ENCODE measurements at regions not wholly inside any gene's neighbourhood (a gene's known extent, or its start where the extent isn't known, plus 50 kb on each side); places are given as distances from the start of the nearest gene placed in this dataset.

DNA sequence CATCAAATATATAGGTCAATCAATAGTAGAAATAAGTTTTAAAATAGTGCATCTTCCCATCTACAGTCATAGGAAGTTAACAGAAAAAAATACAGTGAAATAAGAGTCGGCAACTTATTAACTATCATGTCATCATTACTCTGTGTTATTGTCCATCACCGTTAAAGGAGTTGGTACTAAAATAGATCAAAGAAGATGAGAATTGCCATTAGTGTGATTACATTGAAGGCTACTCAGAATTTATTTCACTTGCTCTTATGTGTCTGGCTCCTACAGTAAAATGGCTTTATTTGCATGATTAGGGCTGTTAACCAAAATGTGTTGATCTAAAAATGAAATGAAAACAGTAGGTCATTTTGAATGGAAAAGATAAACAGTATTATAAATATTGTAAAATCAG lies 162.5 kb upstream of the SLITRK1 start:
- DNase-seq (ENCODE audit: low spot score), result no peak

DNA sequence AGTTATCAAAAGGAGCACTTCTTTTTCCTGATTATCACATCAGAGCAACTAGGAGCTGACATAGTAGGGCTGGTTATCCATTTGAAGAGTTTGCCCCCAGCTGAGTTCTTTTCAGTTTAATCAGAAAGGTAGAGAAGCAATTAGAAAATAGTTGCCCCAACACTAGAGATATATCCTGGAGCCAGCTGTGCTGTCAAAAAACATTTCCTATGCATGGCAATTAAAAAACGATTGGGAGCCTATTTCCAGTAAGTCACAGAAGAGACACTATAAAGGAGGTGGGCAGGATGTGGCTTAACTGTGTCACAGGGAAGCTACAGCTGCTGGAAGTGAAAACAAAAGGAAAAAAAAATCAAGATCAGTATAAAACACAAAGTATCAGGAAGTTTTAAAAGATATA lies 155.7 kb upstream of the SLITRK1 start:
- peak; percentile 14 for DNase-seq (ENCODE audit: low spot score)

DNA sequence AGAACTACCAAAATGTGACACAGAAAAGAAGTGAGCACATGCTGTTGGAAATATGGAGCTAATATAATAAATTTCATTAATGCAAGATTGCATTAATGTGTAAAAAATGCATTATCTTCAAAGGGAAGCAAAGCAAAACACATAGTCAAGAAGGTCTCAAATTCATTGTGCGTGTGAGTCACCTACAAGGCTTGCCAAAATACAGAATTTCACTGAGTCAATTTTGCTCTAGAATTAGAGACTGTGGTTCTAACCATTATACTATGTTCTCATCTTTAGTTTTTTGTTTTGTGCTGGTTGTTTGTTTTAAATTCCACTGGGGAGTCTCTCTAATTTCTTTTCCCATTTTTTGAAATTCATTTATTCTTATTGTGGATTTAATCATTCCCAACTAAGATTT lies 149.8 kb upstream of the SLITRK1 start:
- DNase-seq (ENCODE audit: low spot score), result no peak

DNA sequence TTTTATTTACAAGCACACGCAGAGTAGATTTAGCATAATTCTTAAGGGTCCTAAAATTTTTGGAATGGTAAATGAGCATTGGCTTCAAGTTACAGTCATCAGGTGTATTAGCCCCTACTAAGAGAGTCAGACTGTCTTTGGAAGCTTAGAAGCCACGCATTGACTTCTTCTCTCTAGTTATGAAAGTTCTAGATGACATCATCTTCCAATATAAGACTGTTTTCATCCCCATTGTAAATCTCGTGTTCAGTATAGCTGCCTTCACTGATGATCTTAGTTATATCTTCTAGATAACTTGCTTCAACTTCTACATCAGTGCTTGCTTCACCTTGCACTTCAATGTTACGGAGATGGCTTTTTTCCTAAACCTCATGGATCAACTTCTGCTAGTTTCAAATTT lies 148.8 kb upstream of the SLITRK1 start:
- no peak for DNase-seq (ENCODE audit: low spot score)

DNA sequence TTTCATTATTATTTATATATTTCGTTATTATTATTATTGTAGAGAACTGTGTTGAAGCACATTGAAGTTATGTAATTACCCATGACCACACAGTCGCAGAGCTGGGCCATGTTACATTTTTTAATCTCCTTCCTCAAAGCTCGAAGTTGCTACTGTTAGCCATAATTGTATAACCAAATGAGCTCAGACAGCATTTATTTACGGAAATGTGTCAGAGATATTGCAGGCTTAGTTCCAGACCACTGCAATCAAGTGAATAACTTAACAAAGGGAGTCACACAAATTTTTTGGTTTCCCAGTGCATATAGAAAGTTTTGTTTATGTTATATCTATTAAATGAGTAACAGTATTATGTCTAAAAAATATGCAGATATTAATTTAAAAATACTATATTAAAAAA lies 147.1 kb upstream of the SLITRK1 start:
- DNase-seq (ENCODE audit: low spot score), result no peak

DNA sequence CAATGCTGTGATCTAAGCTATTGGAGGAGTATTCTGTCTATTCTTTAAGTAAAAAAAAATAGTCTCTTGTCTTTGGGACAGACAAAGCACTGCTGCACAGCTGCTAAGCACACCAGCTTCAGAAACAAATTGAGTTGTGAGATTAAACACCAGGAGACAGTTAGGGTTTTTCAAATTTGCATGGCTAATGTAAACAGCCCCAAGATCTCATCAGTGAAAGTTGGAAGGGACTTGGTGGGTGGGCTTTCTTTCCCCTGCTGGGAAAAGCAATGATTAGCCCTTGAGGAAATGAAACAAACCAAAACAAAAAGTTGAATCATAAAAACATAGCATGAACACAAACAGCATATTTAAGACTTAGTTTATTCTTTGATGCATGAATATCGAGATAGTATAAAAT lies 143.6 kb upstream of the SLITRK1 start:
- DNase-seq (ENCODE audit: low spot score), result peak; percentile 38

DNA sequence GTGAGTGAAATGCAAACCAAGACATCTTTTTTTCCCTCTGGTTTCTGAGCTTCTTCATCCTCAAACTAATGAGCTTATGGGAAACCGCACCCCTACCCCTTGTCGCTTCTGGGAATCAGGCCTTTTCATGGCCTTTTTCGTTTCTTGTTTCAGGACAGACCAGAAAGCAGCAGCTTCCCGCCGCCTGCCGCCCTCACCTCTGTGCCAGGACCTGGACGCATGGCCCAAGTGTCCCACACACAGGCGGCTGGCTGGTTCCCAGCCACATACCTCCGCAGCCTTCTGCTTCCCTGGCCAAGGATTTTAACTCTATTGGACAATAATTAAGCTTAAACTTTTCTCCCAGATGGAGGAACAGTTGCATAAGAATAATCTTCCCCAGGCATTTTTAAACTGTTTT lies 114.1 kb upstream of the SLITRK1 start:
- DNase-seq (ENCODE audit: low spot score), result no peak

DNA sequence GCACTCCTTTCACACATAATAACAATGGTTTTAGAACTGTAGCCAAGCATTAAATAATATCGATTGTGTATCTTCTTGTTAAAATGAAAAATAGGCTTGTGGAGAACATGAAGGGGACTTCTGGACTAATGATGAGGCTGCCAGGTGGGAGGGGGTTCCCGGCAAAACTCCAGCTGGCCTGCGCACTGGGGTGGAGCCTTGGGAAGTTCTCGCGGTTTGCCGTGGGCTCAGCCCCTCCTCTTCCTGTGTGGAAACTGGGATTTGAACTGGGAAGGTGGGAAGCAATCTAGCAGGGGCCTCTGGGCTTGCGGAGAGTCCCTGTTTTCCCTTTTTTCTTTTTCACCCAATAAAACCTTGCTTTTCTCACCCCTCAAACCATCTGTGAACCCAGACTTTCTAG lies 113.7 kb upstream of the SLITRK1 start:
- DNase-seq (ENCODE audit: low spot score), result no peak

DNA sequence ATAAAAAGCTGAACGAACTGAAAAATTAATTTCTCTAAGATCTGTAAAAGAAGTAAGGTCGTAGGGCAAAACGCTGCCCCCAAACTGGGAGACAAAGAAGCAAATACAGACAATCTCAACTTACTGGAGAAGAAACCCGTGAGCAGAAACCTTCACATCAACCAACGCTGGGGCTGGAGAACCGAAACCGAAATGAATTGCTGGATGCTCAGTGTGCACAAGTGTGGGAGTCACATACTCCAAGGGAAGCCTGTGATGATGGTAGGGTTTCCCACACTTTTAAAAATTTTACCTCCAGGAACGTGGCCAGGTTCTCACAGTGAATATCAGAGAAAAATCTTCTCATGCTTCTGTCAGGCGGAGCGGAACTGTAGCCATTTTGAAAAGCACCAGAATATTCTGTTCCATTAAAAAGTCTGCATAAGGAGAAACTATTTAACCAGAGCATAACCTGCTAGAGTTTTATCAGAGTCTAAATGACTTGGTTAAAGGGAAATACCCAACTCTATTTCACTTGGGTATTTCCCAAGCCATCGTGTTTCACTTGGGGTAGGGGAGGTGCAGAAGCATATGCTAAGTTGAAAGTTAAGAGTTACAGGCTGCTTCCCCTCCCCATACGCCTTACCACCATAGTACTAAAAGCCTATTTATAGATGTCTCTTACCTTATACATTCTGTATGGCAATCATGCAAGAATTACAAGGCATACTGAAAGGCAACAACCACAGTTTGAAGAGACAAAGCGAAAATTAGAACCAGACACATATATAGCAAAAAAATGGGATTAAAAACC lies 110.5 kb upstream of the SLITRK1 start:
- no peak for DNase-seq (ENCODE audit: low spot score)

DNA sequence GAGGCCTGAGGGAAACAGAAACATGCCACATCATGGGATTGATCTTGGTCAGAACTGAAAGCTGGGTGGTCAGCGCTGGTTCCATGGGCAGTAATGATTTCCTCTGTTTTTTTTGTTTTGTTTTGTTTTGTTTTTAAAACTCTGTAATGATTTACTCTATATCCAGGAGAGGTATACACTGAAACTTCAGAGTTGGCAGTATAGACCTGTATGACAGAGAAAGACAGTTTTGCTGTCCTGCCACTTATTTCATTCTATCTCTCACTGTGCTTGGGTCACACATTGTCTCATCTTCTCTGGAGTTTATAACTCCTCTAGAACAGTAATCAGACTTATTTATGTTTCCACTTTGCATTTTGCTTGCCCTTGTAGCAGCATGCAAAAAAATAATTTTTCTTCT lies 105.1 kb upstream of the SLITRK1 start:
- no peak for DNase-seq (ENCODE audit: low spot score)

DNA sequence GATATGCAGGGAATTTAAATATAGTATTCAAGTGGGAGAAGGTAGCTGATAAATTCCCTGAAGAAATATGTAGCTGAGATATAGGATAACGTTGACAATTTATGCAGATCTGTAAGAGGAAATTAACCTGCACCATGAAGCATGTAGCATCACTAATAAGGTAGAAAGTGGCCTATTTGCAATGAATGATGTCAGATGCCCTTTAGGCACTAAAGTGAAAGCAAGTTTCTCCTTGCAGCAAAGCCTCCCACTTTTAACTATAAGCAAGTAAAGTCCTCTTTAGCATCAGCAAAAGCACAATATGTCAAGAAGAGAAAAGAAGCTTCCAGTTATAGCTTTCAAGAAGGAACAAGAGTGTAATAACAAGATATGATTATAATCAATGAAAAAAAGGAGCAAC lies 102.5 kb upstream of the SLITRK1 start:
- DNase-seq (ENCODE audit: low spot score), result no peak

DNA sequence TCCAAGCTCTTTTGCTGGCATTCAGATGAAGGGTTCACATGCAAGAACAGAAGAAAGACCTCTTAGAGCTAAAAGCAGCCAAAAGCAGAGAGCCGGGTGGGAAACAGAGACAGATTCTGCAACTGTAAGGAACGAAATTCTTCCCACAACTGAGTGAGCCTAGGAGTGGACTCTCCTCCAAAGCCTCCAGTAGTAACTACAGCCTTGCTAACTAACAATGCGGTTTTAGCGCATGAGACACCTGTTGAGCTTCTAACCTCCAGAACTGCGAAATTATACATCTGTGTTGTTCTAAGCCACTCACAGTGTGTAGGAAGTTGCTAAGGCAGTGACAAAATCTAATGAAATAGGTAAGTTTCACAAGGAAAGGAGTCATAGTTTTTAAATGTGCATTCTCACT lies 98.1 kb upstream of the SLITRK1 start:
- no peak for DNase-seq (ENCODE audit: low spot score)

DNA sequence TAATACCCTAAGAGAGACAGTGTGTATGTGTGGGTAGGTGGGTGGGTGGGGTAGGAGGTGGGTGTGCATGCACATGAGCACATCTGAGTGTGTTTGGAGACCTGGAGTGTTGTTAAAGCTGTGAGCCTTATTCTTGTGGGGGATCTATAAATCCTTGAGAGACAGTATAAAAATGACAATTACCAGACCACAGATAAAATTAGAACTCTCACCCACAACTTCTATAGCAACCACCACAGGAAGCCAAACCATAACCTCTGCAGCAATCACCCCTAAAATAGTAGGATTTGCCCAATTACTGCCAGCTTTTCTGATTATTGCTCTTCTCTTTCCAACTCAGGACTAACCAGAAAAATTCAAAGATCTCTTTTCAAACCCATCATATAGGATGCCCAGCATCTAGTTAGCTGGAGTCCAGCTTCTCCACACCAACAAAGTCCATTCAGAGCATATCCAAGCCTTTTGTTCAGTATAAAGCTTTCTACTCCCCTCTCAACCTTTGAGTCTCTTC lies 93.4 kb upstream of the SLITRK1 start:
- no peak for DNase-seq (ENCODE audit: low spot score)

DNA sequence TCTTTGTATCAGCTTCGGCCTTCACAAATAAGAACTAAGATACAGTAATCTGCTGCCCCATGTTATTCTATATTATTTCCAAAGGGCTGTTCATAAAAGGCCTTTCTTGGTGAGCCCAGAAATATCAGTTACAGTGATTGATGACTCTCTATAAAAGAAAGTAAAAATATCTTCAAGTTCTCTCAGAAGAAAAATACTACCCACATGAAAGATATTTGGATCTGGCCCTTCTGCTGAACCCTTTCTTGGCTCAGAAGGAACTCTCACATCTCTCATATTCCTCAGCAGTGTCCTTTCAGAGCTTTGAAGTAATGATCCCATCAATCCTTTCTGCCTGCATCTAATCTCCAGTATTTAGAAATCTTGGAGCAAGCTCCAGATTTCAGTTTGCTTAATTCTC lies 76.3 kb upstream of the SLITRK1 start:
- no peak for DNase-seq (ENCODE audit: low spot score)

DNA sequence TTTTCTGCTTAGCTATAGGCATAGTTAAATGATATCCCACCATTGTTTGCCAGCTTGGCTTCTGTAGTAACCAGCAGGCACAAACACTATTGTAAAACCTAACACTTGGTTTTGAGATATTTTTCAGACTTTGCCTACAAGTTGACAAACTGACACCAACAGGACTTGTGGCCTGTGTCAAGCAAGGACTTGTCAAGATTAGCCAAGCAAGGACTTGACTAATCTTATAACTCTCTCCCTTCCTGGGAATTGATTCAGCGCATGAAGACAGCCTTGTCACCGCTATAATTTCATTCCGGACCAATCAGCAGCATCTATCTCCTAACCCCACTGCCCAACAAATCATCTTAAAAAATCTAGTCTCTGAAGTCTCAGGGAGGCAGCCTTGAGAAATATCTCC lies 72.7 kb upstream of the SLITRK1 start:
- DNase-seq (ENCODE audit: low spot score), result no peak

DNA sequence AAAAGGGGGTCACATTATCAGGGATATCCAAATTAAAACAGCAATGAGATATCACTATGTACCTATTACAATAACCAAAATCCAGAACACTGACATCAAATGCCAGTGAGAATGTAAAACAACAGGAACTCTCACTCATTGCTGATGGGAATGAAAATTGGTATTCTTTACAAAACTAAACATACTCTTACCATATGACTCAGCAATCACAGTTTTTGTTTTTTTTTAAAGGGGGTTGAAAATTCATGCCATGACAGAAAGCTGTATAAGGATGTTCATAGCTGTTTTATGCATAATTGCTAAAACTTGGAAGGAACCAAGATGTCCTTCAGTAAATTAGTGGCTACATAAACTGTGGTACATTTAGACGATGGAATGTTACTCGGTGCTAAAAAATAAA lies 71.6 kb upstream of the SLITRK1 start:
- DNase-seq (ENCODE audit: low spot score), result no peak

DNA sequence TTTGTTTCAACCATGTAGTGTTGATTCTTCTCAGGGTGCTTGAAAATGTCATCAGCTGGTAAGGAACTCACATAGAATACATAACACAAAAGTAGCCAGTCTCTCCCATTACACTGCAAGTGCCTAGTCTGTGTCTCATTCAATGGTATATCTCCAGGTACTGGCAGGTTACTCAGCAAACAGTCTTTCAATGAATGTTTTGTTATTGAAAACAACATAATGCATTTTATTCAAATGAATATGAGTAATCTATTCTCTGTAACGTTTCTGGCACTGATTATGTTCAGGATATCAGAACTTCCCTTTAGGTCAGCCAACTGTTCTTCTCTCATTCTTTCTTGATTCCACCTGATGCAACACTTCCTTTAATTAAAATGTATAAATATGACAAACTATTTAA lies 68.0 kb upstream of the SLITRK1 start:
- DNase-seq (ENCODE audit: low spot score), result no peak

DNA sequence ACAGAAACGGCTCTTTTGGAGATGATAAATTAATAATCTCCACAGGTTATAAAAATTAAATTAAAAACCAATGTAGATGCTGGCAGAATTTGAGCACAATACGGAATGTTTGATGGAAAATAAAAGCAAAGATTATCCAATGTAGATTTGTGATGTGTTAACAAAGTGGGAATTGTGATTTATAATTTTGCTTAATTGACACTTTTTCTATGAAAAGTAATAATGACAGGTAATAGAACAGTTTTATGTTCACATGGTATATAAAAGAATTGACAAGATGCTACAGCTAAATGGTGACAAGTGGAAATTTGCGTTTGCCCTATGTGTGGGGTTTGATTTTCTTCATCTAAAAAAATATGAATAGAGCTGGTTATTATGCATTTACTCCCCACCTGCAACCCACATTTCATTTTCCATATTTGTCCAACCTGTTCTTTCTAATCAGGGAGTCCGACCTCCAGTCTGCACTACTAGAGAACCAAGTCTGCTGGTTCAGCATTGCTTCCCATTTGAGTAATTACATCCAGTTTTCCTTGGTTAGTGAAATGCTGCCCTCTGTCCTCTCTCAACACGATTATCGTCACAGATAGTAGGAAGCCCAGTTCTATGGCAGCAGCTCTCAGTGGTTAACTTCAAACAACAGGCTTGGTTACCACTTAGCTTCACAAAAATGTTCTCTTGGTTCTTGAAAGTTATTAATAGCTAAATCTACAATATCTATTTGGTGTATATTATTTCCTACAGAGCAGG lies 61.4 kb upstream of the SLITRK1 start:
- peak; percentile 20 for DNase-seq (ENCODE audit: low spot score)

DNA sequence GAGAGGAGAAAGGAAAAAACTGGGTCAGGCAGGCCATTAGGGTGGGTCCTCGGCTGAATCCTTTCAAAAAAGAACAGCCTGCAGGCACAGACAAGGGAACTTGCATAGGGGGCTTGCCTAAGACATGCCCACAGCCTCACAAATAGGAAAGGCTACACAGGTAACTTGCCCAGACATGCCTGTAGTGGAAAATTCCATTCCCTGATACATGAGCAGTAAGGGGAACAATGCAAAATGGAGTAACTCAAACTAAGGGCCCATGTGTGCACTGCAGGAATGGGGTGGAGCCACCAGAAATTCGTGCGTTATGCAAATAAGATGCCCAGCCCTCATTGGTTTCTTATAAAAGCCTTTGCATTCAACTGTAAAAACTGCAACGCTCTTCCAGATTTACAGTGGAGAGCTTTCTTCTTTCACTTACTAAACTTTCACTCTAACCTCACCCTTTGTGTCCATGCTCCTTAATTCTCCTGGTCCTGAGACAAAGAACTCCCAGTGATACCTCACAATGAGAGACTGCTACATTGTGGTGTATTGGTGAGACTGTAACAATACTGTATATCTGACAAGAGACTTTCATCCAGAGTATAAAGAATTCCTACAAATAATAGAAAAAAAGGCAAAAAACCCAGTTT lies 59.5 kb upstream of the SLITRK1 start:
- no peak for DNase-seq (ENCODE audit: low spot score)

DNA sequence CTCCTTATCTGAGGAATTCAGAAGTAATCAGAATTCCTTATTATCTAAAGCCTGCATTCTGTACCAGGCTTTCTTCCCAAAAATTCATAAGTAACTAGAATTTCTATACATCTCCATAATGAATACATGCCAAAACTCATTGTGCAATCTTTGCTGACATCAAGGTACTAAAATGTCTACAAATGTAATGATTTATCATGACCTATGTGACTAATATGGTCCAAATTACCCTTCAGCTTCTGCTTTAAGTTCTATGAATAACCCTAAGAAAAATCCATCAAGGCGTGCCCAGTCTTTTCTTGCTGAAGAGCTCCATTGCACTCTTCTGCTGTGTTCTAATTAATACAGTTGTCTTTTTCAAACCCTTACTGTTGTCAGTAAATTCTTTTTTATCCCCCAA lies 58.5 kb upstream of the SLITRK1 start:
- DNase-seq (ENCODE audit: low spot score), result no peak

DNA sequence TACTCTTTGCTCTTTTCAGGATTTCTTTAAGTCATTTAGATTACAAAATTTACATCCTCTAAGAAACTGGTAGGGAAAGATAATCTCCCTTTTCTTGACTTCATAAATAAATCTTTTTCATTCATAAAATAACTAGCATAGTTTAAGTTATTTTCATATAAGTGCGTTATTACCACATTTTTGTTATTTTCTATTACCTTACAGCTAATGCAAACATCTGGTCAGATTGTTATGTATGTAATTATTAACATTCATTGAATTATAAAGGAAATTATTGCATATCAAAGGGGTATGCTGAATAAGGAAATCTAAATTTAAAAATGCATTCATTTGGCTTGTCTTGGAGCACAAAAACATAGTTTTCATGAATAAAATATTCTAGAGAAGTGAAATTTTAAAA lies 55.3 kb upstream of the SLITRK1 start:
- DNase-seq (ENCODE audit: low spot score), result no peak

DNA sequence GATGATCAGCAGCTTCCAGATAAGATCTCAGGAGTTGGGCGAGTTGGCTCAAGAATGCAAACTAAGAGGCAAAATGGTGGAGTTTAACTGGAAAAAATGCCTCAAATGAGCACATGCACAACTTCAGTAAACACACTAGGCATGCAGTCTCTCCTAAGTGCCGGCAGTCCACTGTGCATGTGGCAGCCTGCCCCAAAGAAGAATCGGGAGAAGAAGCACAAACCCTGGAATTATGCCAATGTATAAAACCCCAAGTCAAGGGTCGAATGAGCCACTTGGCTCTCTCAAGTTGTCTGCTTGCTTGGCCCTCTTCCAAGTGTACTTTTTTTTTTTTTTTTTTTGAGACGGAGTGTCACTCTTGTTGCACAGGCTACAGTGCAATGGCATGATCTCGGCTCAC lies 53.3 kb upstream of the SLITRK1 start:
- no peak for DNase-seq (ENCODE audit: low spot score)
